Dedifferentiated amniotic fluid mesenchymal stem cell (primary cell): ENCODE measurements at regions not wholly inside any gene's neighbourhood (a gene's known extent, or its start where the extent isn't known, plus 50 kb on each side); places are given as distances from the start of the nearest gene placed in this dataset.
"Not testable (repeated sequence)": the region's sequence is repeated elsewhere in the genome, so short reads cannot be mapped to it uniquely, and the experiment has no call there.

Source experiments
- DNase-seq: peaks from one replicate; pipeline ENCODE4 v3.0.0-alpha.2; 2016; ENCODE audit errors: extremely low spot score

GRCh38 chrX:120753413-120754251, 122.0 kb downstream of the CT47B1 start:
- no peak for DNase-seq

GRCh38 chrX:120752431-120753082, 122.7 kb upstream of the C1GALT1C1 start:
- no peak for DNase-seq

GRCh38 chrX:120751683-120752082, 121.8 kb upstream of the C1GALT1C1 start:
- DNase-seq, result no peak

- DNase-seq, result no peak
These were observed 120.5 kb upstream of the C1GALT1C1 start for GRCh38 chrX:120750381-120750780.

GRCh38 chrX:120749141-120749846, 119.4 kb upstream of the C1GALT1C1 start:
- no peak for DNase-seq

GRCh38 chrX:120746153-120746552, 116.3 kb upstream of the C1GALT1C1 start:
- no peak for DNase-seq

GRCh38 chrX:120742946-120743665, 113.3 kb upstream of the C1GALT1C1 start:
- no peak for DNase-seq

GRCh38 chrX:120741452-120741851, 111.6 kb upstream of the C1GALT1C1 start:
- no peak for DNase-seq

GRCh38 chrX:120740072-120740471, 110.2 kb upstream of the C1GALT1C1 start:
- no peak for DNase-seq

- no peak for DNase-seq
These were observed 109.4 kb upstream of the C1GALT1C1 start for GRCh38 chrX:120739300-120739699.

GRCh38 chrX:120736989-120737388, 107.1 kb upstream of the C1GALT1C1 start:
- no peak for DNase-seq

GRCh38 chrX:120735966-120736365, 106.1 kb upstream of the C1GALT1C1 start:
- DNase-seq, result no peak

- no peak for DNase-seq
These were observed 103.0 kb upstream of the C1GALT1C1 start for GRCh38 chrX:120732879-120733278.

GRCh38 chrX:120732461-120732860, 102.6 kb upstream of the C1GALT1C1 start:
- no peak for DNase-seq

- DNase-seq, result no peak
These were observed 101.5 kb upstream of the C1GALT1C1 start for GRCh38 chrX:120731386-120731785.

GRCh38 chrX:120729506-120730255, 99.8 kb upstream of the C1GALT1C1 start:
- not testable (repeated sequence) for DNase-seq

- DNase-seq, result no peak
These were observed 98.1 kb upstream of the C1GALT1C1 start for GRCh38 chrX:120727911-120728310.

GRCh38 chrX:120727452-120727851, 97.6 kb upstream of the C1GALT1C1 start:
- no peak for DNase-seq

- DNase-seq, result no peak
These were observed 96.4 kb upstream of the C1GALT1C1 start for GRCh38 chrX:120726294-120726693.

GRCh38 chrX:120725874-120726273, 96.0 kb upstream of the C1GALT1C1 start:
- DNase-seq, result no peak

GRCh38 chrX:120719622-120720021, 89.8 kb upstream of the C1GALT1C1 start:
- DNase-seq, result no peak
